GDM1 (cell line): ENCODE measurements at regions not wholly inside any gene's neighbourhood (a gene's known extent, or its start where the extent isn't known, plus 50 kb on each side); places are given as distances from the start of the nearest gene placed in this dataset.

Source experiments
- DNase-seq: peaks from one replicate; lab custom pipeline; 2025; lab: John Stamatoyannopoulos, UW

DNA sequence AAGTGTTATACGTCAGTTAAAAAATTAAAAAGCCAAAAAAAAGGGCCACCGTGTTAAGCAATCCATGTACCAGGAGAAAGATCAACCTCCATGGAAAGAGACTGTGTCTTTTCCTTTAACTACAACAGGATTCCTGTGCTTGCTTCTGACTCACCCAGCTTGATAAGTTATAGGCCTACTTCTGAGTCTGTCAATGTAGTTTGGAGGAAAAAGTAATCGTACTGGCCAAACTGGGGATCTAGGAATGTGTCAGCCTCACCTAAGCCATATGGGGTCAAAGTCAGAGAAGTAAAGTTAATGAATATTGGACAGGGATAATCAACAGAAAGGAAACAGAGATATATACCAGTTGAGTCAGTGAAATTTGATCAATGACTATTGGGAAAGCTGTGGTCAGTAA, 470.8 kb upstream of the SLIT2 start:
- DNase-seq: no peak

DNA sequence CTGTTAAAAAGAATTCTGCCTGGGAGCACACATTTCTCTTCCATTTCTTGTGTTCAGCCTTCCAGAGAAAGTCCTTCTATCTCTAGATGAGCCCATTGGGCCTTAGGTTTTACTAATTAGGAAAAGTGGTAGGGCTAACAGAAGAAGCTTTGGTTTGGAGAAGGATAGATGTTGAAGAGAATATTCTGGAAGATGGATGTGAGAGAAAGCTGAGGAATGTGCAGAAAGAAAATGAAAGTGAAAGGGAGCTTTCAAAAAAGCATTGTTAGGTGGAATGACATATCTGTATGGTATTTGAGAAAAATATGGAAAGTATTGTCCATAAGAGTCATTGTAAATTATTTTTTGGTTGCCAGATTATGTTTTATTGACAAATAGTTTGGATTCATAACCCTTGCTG, 474.8 kb upstream of the SLIT2 start:
- DNase-seq: no peak

DNA sequence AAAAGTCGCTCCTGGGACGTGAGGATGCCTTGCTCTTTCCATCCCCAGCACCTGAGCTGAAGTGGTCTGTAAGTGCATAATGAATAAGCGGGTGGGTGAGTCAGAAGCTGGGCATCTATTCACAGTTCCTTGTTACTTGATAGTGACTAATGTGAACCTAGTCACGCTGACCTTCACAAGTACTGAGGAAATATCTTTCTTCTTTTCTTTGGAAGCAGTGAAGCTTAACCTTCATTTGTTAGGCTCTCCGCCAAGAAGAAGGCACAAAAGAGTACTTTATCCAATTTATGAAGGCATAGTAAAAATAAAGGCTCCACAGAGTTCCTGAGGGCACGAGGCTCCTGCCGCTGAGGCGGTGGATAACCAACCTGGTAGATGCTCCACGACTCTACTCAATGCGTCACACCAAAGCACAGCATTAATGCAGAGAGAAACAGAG, 475.7 kb upstream of the SLIT2 start:
- no peak for DNase-seq

DNA sequence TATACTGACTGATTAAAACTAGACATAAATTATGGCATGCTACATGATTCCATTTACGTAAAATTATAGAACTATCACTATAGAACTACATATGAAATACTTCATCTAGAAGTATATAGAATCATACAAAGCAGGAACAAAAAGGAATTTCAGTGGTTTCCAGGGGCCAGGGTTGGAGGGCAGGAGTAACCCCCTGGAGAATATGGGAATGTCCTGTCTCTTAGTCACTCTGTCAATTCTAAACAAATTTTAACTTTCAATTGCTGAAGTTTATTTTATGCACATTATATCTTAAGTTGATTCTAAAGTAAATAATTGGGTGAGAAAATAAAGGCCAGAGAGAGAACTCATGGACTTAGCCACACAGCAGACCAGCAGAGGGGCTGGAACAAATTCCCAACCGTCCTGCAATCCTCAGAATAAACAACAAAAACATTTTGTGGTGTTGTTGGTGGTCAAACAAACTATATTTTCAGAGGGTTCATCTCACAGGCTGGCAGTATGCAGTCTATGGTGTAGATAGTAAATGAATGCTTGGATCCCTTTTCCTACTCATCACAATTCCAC, 476.9 kb upstream of the SLIT2 start:
- no peak for DNase-seq

DNA sequence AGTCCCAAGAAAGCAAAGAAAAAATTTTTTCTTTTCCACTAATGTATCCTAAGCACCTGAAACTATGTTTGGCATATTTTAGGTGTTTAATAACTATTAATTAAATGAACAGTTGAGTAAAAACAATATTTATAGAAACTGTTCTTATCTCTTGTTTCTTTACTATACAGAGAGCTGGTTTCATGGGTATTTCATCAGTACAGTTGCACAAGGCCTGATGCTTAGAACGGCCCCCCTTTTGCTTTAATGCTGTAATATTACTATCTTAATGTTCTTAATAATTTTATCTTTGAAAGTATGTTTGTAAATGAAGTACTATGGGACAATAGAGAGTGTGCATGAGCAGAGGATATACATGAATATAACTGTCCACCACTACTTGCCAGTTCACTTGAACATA, 479.1 kb upstream of the SLIT2 start:
- DNase-seq: no peak

DNA sequence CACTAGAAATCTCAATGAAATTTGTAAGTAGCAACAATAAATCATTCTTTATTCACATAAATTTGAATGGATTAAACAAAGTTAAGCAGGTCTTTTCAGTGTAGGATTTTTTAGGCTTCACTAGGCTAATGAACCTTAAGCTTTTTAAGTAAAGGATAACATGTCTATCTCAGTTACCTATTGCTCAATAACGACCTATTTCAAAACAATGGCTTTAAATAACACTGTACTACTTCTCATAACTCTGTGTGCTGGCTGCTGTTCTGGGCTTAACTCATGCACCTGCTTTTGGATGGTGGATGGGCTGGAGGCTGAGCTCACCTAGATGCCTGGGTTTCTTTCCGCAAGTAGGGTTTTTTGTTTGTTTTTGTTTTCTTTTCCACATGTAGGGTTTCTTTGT, 495.0 kb upstream of the SLIT2 start:
- DNase-seq: no peak

GRCh38 chr4:19752599-19752998, 499.1 kb upstream of the SLIT2 start:
- DNase-seq: no peak

- DNase-seq: no peak
Measured at GRCh38 chr4:19748519-19749479, 502.9 kb upstream of the SLIT2 start.

DNA sequence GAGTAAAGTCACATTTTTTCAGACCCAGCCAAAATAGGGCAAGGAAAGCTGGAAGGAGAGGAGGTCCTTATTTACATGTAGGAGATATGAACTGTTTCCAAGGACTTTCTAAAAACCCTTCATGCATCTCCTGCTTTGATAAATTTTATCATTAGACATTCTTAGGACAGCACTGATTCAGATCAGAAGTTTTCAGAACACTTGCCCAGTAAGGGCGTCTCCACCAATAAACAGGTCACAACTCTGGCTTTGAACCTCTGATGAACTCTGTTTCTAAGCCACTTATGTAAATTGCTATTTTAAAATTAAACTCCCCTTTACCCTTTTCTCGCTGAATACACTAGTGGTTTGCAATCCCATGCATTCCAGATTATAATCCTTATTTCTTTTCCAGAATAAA, 505.3 kb upstream of the SLIT2 start:
- no peak for DNase-seq

DNA sequence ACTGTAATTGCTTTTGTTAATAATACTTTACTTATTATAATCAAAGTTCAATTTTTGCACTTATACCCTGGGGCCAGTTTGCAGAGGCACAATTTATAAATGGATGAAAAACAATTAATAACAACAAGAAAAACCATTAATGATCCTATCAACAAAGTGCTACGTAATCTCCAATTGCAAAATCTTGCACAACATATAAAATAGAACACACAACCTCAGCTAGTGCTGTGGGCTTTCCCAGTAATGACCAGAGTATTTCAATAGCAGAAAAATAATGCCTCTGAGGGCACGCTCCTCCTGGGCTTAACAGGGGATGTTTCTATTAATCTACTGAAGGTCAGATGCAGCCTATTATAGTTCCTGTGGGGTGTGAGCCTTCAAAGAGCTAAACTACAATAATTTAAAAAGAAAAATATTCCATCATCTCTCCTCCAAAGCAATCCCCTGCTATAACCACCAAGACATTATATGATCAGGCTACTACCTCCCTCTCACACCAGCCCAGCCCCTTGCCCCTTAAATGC, 508.5 kb upstream of the SLIT2 start:
- no peak for DNase-seq

DNA sequence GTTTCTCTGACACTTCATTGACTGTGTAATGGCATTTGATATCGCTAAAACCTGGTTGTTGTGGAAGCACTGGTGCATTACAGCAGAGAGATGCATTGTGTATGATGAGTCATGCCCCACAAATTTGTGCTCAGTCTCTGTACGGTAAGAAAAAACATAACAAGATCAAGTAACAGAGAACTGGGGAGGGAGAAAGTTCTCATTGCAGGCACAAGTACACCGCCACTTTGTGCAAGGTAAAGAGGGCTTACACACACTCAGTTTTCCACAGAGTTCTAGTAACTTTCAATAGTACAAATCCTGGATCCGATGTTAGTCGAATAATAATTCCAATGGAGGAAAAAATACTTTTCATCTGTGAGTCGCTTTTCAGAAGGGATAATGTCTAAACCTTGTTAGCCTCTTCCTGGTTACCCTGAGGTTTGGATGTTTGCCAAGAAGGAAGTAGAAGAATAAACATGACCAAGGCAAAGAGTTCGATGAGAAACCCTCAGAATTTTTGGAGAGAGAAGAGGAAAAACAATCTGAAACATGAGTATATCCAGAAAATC, 512.5 kb upstream of the SLIT2 start:
- no peak for DNase-seq

GRCh38 chr4:19736968-19737756, 514.5 kb upstream of the SLIT2 start:
- no peak for DNase-seq

DNA sequence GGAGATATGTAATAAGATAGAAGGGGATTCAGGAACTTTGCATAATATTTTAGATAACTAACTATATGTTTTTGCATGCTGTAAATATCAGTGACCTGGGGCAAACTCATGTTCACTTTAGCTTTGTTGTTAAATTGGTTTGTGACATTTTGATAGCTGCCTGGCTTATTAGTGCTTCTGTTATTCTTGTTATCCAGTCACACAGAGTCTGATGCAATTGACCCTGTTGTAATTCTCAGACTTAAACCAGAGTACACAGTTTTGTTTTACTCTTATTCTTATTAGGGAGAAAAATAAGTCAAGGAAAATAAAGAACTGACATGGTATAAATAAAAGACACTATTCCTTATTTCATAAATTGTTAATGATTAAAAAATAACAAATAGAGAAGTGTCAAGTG, 516.7 kb upstream of the SLIT2 start:
- DNase-seq: no peak

DNA sequence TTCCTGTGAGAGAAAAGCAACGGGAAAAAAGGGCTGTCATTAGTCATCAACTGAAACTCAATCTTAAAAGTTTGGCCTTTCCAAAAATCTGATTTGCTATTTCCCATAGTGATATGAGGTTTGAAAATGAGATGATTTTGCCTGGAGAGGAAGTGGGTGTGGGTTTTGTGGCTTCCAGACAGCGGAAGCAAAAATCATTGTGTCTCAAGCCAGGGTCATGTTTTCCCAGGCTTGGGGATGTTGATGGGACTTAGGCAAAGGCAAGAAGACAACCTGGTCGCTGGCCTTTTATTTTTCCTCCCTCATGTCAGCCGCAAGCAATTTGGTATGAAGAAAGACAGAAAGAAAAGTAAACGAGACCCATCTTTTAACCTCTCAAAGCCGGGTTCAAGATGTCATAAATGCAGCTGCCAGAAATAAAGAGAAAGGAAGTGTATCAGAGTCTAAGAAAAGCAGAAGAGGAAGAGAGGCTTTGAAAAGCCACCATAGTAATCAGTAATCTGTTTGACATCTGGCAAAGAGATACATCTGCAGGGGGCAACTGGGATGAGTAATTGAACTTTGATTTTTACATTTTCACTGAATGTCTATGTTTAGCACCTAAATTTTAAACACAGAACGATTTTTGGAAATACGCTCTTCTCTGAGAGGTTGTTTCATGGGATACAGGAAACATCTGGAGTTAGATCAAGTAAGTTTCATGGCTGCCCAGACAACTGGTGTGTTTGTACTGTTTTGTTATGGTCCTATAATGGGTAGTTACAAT, 521.6 kb upstream of the SLIT2 start:
- no peak for DNase-seq

- no peak for DNase-seq
Measured at GRCh38 chr4:19728773-19729172, 522.9 kb upstream of the SLIT2 start.

DNA sequence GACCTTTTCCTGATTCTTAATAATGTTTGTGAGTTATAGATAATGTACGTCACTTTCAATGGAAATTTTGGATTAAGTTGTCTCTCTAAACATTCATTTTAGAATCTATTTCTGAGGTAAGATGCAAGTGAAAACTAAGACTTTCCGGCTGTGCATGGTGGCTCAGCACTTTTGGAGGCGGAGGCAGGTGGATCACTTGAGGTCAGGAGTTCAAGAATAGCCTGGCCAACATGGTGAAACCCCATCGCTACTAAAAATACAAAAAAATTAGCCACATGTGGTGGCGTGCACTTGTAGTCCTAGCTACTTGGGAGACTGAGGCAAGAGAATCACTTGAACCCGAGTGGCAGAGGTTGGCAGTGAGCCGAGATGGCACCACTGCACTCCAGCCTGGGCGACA, 524.6 kb upstream of the SLIT2 start:
- DNase-seq: no peak

DNA sequence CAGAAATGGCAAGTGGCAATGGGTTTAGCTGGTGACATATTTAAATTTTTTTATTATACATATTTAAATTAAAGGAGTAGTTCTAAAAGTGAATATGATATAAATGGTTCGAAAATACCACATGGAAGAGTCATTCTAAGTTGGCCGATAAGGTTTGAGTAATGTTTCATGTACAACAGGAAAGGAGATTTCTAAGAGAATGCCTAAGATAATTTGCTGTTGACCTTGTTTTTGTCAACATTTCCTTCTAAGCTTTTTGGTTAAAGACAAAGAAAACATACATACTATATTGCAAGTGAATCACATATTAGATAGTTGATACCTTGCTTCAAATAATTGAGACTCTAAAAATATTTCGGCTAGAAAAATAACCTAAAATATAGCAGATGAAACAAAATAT, 526.6 kb upstream of the SLIT2 start:
- DNase-seq: no peak

DNA sequence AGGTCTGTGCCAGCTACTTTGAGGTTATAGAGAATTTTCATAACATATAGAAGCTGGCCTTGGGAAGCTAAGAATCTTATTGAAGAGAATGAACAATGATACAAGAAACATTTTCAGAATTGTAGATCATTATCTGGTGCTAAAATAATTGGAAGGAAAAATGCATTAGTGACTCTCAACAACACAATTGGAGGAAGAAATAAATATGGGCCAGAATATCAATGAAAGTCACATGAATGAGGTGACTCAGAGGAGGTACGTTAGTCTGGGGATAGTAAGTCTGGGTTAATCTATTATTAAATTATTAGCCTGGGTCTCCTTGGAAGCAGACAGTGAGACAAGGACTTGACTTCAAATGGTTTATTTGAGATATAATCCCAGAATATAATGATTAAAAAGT, 529.3 kb upstream of the SLIT2 start:
- DNase-seq: no peak

DNA sequence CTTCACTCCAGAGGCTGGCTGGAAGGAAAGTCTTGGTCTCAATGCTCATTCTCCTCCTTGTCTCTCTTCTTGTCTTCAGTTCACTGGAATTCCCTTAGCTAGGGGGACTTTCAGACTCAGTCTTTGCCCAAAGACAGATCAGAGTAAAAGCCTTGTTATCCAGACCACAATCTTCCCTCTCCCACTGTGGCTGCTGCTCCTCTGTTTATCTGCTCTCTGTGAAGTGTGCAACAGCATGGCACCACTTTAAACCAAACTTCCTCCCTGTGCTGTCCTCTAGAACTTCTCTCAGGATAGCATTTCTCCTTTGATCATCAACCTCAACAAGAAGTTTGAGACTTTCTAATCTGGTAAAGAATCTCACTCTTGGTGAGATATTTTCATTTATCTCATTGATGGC, 530.1 kb upstream of the SLIT2 start:
- DNase-seq: no peak

- no peak for DNase-seq
Measured at GRCh38 chr4:19720610-19721009, 531.1 kb upstream of the SLIT2 start.

- no peak for DNase-seq
Measured at GRCh38 chr4:19720190-19720589, 531.5 kb upstream of the SLIT2 start.

DNA sequence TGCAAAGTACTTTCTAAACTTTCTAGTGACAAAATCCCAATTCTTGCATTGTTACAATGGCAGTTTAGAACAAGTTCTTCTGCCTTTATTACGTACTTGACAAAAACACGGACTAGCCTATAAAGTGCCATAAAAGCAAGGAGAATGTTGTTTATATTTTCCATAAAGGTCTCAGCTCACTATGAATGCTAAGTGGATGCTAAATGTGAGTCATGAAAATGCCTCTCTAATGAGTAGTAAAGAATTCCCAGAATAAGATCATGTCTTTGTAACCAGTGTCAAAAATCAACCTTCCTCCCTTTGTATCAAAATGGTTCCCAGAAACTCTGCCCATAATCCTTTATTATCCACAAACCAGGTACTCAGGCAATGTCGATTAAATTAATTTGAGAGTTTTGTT, 539.8 kb upstream of the SLIT2 start:
- no peak for DNase-seq
